ENCODE measurements at regions not wholly inside any gene's neighbourhood (a gene's known extent, or its start where the extent isn't known, plus 50 kb on each side); places are given as distances from the start of the nearest gene placed in this dataset.
"Not testable (repeated sequence)": the region's sequence is repeated elsewhere in the genome, so short reads cannot be mapped to it uniquely, and the experiment has no call there.

DNA sequence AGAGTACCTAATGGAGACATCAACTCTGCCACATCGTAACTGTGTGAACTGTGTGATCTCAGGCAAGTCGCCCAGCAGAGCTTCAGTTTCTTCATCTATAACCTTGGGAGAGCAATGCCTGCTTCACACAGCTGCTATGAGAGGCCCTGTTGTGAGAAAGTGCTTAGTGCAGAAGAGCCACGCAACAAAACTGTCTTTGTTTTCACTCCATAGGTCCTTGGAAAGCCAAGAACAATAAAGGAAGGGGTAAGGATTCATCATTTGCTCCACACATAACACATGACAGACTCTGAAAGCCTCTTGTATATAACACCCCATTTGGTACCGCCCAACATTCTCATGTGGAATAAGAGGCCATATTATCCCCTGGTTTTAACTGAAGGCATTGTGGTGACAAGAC, 231.9 kb upstream of the ISX start:
- DNase-seq (ENCODE audit: low read depth) = no peak

DNA sequence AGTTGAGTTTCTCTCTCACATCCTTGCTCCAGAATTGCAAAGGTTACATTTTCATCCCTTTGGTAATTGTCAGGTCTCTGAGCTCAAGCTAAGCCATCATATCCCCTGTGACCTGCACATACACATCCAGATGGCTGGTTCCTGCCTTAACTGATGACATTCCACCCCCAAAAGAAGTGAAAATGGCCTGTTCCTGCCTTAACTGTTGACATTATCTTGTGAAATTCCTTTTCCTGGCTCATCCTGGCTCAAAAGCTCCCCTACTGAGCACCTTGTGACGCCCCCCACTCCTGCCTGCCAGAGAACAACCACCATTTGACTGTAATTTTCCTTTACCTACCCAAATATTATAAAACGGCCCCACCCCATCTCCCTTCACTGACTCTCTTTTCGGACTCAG, 231.4 kb upstream of the ISX start:
- DNase-seq (ENCODE audit: low read depth) = not testable (repeated sequence)

DNA sequence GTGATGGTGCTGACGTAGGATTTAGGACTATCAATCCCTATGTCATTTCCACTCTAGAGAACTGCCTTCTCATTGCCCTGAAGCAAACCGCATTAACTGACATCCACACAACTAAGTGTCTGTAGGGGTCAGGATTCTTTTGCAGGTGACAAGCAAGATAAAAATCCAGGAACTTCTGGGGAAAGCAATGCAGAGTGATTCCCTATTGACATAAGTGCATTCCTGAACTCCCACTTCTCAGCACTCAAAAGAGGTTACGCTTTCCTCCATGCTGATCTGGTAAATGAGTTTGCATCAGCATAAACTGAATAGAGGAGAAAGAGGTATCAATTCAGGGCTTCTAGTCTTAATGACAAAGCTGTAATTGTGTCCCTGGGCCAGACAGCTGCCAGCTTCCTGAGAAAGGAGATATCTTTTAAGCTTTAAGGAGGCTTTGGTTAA, 224.6 kb upstream of the ISX start:
- DNase-seq (ENCODE audit: low read depth) = no peak

DNA sequence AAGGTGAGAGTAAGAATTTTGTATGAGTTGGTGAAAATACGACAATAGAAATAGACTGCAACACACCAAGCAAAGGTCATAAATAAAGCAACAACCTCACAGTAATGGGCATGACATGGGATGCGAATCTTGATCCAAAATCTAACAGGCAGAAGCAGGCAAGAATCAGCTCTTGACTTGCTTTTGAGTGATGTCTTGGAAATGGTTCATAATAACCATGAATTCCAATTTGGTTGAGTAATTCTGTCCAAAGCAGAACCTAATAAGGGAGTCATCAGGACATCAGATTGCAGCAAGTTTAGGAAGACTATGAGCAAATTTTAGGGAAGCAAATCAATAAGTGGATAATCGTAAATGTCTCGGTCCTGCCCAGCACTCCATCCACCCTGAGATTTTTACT, 224.0 kb upstream of the ISX start:
- no peak for DNase-seq (ENCODE audit: low read depth)

DNA sequence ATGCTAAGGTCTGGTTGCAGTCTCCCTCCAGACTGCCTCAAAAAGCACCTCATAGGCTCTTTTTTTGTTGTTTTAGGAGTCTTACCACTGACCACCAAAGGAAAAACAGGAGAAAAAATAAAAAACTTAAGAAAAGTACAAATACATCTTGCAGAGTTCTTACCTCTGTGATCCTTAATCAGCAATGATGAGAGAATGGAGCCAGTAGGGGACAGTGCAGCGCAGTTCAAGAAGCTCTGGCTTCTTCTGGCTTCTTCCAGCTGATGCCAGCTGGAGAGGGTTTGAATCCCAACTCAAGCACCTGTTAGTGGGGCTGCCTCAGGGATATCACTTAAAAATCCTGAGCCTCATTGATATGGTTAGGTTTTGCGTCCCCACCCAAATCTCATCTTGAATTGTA, 223.3 kb upstream of the ISX start:
- no peak for DNase-seq (ENCODE audit: low read depth)

DNA sequence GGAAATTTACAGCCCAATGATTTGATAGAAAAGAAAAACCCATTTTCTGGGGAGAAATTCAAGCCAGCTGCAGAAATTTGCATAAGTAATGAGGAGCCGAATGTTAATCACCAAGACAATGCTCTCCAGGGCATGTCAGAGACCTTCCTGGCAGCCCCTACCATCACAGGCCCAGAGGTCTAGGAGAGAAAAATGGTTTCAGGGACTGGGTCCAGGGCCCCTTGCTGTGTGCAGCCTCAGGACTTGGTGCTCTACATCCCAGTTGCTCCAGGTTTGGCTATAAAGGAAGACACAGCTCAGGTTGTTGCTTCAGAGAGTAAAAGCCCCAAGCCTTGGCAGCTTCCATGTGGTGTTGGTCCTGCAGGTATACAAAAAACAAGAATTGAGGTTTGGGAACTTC, 222.2 kb upstream of the ISX start:
- not testable (repeated sequence) for DNase-seq (ENCODE audit: low read depth)

DNA sequence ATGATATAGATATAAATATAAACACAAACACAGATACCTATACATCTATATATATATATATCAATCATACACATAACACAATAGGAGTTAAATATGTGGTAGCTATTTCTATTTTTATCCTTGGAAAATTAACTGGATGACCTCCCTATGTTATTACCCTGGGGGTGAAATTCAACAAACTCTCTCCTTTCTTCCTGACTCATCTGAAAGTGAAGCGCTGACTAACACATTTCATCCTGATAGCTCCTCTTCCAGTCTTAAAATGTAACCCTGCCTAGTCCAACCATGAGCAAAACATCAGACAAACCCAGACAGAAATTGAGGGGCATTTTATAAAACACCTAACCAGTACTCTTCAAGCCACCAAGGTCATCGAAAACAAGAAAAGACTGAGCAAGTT, 220.6 kb upstream of the ISX start:
- no peak for DNase-seq (ENCODE audit: low read depth)

DNA sequence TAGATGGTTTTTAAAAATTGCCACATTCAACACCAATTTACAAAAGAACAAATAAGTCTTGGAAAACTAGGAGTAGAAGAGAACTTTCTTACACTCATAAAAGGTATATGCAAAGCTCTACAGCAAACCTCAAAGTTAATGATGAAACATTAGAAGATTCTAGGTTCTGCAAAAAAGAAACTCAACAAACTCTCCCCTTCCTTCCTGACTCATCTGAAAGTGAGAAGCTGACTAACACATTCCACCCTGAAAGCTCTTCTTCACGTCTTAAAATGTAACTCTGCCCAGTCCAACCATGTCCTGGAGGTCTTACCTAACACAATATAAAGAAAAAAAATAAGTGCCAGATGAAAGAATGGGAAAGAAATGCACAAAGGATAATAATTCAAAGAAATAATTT, 218.9 kb upstream of the ISX start:
- no peak for DNase-seq (ENCODE audit: low read depth)

DNA sequence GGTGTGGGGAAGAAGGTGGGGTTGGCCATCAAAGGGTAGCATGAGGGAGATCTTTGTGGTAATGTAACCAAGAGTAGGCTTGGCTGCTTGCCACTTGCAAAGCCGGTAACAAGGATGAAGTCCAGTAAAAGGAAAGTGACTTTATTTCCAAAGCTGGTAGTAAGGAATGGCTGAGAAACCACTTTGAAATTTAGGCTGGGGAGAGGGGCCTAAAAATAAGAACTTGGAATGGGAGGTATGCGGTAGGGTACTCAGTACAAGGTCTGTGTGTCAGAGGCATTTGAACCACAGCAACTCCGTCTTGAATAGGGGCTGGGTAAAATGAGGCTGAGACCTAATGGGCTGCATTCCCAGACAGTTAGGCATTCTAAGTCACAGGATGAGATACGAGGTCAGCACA, 216.0 kb upstream of the ISX start:
- DNase-seq (ENCODE audit: low read depth) = no peak

DNA sequence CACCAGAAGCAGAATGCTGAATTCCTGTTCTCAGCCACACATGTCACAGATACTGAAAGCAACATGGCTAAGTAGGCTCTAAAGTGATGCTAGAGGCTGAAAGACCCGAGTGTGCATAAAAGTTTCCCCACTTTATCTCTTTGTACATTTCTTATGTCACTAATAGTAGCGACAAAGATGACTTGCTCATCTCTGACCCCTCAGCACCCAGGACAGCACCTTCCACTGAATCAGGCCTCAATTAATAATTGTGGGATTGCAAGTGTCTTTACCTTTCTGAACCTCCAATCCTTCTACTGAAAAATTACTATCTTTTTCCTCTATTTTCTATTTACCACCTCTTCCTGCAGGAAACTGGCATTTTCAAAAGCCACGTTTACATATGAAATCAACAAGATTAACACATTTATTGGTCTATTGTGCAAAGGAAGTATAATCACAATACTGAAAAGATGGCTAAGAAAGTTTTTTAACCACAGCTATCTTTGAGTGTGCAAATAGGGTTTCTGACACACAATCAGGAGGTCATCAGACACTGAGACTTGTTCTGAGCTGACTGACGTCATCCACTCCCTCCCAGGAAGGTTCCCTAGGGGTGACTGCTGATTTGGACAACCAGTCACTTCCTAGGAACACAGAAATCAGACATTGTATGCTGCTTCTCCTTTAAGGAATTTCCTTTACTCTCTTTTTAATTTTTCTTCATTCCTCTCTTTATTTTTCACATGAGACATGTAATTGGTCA, 213.9 kb upstream of the ISX start:
- no peak for DNase-seq (ENCODE audit: low read depth)

DNA sequence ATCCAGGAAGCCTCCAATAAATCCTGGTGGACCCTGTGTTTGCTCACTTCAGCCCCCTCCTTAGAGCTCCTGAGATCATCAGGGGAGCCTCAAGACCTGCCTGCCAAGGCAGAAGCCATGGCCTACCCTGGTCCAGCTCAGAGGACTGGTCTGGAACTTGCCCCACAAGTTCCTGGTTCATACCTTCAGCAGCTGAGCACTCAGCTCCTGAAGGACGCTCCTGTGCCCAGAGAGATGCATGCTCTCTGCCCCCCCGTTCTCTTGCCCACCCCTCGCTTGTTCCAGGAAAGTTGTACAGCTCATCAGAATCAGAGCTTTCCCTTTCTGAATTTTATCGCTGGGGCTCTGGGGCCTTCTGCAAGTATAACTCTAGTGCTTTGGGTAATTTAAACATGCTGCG, 210.5 kb upstream of the ISX start:
- DNase-seq (ENCODE audit: low read depth) = no peak

DNA sequence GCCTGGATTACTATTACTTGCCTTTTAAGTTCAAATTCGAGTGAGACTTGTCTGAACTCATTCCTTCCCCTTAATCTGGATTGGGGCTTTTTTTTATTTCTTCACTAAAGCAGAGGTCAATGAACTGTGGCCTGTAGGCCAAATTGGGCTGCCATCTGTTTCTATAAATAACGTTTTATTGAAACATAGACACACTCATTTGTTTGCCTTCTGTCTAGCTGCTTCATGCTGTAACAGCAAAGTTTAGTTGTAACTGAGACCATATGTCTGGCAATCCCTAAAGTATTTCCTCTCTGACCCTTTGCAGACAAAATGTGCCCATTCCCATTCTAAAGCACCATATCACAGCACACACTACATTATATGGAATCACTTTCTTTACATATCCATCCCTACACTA, 207.9 kb upstream of the ISX start:
- DNase-seq (ENCODE audit: low read depth) = no peak

DNA sequence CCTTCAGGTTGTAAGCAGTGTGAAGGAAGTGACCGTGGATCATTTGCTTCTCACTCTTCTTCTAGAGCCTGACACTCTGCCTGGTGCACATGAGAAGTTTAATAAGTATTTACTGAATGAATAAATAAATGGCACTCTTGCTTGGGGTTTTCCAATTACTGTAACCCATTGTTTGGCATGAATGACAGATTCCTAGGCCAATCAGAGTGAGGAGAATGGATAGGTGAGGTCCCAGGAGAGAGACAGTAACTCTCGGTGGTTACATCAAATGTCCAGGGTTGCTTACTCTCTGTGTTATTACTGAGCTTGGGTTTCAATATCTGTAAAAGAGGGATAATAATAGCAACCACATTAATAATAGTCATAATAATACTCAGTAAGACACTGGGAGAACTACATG, 204.2 kb upstream of the ISX start:
- DNase-seq (ENCODE audit: low read depth) = no peak

DNA sequence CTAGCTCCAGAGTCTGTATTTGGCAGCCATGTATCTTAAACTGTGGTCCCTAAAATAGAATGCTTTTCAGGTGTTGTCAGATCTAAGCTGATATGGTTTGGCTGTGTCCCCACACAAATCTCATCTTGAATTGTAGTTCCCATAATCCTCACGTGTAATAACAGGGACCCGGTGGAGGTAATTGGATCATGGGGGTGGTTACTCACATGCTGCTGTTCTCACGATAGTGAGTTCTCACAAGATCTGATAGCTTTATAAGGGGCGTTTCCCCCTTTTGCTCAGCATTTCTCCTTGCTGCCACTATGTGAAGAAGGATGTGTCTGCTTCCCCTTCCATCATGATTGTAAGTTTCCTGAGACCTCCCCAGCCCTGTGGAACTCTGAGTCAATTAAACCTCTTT, 199.9 kb upstream of the ISX start:
- DNase-seq (ENCODE audit: low read depth) = no peak

DNA sequence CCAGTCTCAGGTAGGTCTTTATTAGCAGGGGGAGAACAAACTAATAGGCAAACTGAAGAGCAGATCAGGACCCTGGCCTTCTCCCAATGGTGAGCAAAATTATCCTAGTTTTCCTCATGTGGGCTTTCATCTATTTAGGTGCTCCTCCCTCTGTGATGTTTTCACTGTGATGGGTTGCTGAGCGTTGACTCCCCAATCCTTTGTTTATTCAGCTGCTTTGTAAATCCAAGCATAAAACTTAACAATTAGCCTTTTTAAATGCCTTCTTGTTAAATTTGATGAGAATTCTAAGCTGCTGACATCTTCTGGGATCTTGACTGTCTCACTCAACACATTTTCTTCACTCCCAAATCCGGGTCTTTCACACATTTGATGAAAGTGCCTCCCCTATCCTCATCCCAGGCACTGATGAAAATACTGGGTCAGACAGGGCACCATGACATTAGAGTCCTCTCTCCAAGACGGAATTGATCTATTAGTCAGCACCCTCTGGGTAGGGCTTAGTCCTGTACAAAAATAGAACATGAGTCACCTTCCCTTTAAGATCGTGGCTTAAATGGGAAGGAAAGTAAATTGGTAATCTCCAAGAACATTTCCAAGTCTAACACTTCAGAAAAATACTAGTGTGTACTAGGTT, 199.3 kb upstream of the ISX start:
- no peak for DNase-seq (ENCODE audit: low read depth)

DNA sequence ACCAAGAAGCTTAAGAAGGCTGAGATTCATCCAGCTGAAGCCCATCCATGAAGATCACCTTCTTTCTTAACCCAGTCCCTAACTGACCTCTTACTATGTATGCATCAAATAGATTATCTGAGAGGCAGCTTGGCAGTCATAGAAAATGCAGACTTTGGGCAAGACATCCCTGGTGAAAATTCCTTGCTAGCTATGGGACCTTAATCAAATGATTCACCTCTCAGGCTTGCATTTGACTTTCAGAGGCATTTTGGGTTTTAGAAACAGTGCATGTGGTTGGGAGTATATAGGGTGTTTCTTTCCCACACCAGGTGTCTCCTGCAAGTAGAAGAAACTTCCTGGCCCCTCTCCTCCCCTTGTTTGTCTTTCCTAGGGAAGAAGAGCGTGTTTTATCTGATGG, 188.5 kb upstream of the ISX start:
- DNase-seq (ENCODE audit: low read depth) = no peak

DNA sequence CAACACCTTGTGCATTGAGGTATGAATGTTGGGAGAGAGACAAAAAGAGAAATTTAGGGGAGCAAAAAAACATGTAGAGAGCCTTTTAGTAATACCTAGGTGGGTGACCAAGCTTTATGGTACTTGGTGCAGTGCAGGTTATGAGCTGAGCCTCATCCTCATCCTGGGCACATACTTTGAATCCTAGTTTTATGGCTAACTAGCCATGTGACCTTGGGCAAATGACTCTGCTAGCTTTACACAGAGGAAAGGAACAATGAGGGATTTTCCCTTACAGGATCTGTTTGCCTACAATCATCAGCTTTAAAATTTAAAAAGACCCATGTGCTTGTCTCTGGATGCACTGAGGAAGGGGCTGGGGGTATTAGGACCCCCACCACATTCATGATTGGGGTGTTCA, 187.8 kb upstream of the ISX start:
- DNase-seq (ENCODE audit: low read depth) = no peak

DNA sequence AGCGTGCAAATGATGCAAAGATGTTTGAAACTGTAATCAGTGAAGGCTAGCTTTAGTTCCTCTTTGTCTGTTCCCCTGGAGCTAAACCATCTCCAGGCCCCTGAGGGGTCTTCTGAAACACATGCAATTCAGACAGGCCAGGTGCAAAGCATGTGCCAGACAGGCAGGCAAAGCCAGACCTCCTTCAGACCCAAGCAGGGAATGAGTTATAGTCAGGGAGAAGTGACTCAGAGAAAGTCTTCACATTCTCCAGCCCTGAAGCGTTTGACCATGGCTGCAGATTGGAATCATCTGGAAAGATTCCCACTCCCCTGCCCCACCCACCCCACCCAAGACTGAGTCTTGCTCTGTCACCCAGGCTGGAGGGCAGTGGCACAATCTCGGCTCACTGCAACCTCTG, 187.0 kb upstream of the ISX start:
- no peak for DNase-seq (ENCODE audit: low read depth)

DNA sequence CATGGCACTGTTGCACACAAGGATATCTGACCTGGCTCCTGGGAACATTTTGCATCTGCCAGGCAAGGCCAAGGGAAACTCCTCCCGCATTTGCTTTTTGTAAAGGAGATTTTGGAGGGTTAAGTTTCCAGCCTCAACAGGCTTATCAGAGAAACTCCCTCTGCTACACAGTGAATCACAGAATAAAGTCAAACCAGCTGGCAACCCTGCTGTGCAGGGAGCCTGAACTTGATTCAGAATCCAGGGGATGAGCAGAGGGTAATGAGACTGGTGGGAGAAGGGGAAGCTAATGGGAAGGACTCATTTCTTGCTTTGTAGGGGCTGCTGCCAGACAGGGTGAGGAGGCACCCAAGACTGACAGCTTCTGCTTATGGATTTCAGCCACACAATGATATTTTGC, 185.3 kb upstream of the ISX start:
- no peak for DNase-seq (ENCODE audit: low read depth)

DNA sequence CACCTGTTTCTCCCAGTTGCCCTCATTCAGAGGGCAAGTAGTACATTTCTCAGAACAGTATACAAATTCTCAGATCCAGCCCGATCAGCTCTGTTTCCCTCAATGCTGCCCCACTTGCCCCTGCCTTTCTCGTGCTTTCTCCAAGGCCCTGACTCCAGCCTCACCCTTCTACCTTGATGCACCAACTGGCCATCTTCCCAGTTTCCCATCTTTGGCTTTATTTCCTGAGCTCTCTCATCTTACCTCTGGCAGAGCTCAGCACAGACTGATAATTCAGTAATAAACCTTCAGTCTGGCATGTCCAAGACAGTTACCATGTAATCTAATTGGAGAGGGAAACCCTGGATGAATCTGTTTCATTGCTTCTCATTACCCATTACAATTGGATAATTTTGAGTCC, 184.5 kb upstream of the ISX start:
- DNase-seq (ENCODE audit: low read depth) = no peak

DNA sequence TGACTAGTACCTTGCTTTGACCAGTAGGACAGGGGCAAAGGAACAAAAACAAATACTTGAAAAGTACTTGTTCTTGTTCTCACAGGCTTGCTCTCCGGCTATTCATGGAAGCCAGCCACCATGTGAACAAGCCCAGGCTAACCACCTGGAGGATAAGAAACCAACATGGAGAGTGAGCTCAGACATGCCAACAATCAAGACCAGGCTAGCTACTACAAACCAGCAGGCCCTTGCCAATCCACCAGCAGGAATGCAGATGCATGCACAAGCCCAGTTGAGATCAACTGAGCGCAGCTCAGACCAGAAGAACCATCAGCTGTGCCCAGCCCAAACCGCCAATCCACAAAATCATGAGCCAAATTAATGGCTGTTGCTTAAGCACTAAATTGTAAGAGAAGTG, 180.1 kb upstream of the ISX start:
- DNase-seq (ENCODE audit: low read depth) = no peak

DNA sequence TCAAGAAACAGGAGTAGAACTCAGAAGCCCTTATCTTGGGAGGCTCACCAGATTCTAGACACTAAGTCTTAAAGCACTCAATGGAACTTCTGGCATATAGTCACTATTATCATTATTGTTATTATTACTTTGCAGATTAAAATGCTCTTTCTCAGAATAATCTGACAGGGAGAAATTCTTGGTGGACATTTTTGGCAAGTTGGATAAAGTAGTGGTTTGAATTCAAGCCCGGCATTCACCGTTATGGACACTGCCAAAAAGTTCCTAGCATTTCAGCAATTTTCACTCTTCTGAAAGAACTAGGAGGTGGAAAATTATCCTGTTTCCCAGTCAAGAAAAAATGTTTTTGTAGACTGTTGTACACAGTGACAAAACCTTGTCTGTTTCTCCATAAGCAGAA, 179.6 kb upstream of the ISX start:
- DNase-seq (ENCODE audit: low read depth) = no peak

DNA sequence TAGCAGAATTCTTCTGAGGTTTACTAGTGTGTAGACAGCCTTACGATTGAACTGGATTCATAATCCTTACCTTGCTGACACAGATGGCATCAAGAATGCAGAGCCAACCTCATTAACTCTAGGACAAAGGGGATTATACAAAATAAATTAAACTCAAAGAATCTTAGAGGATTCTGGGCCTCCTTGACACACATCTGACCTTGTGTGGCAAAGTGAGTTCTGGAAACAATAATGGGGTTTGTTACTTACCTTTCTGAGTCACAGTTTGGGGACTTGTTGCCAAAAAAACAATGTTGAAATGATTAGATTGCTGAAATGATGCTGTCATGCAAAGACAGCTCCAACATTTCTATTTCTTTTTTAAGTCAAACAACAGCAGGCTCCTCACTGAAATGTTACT, 179.1 kb upstream of the ISX start:
- no peak for DNase-seq (ENCODE audit: low read depth)

DNA sequence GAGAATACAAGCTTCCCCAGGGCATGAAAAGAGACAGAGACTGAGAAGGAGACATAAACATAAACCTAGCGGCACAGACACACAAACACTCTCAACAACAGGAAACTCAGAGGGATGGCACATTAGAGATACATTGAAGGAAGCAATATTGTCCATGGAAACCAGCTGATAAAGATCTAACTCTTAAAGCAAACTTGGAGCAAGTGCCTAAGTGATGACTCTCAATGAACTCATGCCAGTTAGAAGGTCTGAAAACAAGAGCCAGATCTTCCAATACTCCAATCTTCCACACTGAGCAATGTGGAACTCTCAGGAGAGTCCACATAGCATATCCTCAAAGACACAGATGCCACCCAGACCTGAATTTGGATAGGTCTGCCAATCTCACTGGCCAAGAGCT, 168.8 kb upstream of the ISX start:
- DNase-seq (ENCODE audit: low read depth) = no peak
